ENCODE measurements at regions not wholly inside any gene's neighbourhood (a gene's known extent, or its start where the extent isn't known, plus 50 kb on each side); places are given as distances from the start of the nearest gene placed in this dataset.

DNA sequence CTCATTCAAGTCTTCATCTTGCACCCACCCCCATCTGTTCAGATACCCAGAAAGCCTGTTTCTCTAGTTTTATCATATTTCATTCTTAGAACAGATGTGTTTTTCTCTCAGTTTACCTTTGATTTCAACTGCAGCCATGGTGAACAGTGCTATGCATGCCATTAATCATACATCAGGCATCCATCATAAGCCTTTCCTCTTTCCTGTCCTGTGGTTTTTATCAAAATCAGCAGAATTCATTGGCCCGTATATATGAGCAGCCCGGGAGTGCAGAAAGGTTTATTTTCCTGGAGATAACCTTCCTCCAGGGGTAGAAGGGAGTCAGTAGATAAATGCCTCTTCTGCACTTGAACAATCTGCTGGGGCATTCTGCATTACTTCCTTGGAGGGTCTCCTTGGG, 65.7 kb downstream of the IL21 start:
- no peak for DNase-seq

DNA sequence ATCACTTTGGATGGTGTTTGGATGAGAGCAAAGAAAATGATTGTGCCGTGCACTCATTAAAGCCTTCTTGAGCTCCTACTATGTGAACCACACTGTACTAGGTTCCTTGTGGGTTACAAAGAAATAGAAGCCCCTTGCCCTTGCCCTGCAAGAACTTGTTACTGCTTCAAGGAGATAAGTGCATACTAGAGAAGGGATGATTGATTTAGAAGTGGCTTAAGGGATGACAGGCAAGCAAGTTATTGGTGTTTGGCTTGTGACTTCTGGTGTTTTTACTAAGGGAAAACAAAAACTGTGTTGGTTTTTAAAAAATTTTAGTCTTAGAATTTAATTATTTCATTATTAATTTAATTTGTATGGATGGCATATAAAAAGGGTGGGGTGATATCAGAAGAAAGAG, 67.4 kb downstream of the IL21 start:
- no peak for DNase-seq

DNA sequence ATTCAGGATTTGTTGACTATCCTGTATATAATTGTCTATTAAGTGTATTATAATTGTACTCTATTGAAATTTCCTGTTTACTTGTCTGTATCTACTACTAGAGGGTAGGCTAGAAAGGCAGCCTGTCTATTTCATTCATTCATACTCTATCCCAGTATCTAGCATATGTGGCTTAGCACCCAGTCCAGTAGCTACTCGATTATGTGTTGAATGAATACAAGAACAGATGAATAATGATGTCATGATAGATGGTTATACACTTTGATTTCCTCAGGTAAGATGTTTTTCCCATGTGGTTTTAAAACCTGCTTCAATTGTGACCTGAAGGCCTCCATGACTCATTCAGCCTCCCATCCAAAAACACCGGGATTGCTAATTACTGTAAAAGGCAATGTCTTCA, 68.0 kb downstream of the IL21 start:
- no peak for DNase-seq

DNA sequence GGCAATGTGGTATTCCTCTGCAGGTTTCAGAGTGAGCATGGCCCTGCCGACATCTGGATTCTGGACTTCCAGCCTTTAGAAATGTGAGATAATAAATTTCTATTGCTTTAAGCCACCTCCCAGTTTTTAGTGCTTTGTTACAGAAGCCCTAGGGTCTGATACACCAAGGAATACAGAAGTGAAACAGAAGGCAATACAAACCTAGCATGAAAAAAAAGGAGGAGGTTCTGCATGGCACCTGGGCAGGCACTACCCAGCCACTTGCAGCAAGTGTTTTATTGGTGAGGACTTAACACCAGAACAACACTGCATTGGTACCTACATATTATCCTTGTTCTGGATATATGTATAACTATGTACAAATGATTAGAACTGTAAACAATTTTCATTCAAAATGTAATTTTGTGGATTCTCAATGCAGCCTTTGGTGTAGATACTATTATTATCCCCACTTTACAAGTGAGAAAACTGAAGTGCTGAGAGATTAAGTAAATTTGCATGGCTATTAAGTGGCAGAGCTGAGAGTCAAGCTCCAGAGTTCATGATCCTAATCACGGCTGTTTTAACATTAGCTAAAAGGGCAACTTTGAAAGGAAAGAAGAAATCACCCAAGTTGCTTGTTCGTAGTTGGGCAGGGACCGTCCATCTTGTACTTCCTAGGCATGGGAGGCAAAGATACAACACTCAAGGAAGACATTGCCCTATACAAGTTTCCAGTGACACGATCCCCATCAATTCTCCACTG, 71.8 kb downstream of the IL21 start:
- no peak for DNase-seq

DNA sequence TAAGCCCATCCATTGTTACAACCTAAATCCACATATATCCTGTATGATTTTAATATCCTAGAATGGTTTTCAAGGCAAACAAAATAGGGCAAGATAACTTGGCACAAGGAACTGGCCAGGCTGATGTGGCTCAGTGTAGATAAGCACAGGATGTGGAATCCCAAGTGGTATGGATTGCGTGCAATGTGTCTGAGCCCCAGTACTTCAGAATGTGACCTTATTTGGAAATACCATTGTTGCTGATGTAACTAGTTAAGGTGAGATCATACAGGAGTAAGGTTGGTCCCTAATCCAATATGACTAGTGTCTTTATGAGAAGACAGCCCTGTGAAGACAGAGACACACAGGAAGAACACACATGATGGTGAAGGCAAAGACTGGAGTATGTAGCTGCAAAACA, 72.4 kb downstream of the IL21 start:
- DNase-seq: peak in 1 of 3 donors; percentile 1

DNA sequence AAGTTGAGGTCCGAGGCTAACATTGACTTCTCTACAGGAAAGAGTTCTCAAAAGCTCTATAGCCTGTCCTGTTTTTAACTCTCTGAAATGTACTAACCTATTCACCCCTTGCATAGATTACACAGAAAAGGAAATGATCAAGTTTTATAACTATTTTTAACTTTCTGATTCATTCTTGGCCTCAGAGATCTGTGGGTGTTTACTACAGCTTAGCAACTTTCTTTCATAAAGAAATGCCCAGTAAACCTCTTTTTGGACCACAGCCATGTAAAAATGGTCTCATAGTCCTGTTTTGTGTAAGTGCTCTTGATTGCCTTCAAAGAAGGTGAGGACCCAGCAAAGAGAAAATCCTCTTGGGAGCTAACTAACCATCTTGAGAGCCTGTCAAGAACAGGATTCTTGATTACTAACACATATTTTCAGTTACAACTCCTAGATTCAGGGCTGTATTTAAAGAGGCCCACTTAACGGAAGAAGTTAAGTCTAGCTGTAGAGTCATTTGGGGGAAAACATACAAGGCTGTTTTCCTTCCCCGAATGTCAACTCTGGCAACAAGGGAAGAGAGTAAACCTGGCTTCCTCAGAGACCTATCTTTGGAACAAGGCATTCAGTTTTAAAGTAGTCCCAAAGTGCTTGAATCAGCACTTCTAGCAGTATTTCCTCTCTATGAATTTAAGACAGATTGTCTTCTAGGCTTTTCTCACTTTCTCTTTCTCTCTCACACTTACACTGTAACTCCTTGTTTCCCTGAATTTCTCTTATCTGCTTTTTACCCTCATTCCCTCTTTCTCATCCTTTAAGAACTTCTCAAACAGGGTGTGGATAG, 78.2 kb downstream of the IL21 start:
- peak in 1 of 3 donors; percentile 0 for DNase-seq

DNA sequence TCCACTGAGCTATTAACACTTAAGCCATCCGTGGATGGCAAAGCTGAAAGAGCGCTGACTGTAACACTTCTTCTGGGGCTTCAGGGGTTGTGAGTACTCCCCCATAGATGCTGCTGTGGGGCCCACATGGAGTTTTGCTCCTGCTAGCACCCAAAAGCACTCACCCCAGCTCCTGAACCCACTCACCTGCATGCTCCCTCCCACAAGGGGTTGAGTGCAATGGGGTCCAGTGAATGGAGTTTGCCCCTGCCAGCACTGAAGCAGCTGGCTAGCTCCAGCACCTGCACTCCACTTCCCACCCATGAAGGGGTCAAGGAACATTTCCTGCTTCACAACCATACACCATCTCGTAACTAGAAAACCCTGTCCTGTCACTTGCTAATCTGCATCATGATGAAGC, 78.9 kb downstream of the IL21 start:
- DNase-seq: no peak

DNA sequence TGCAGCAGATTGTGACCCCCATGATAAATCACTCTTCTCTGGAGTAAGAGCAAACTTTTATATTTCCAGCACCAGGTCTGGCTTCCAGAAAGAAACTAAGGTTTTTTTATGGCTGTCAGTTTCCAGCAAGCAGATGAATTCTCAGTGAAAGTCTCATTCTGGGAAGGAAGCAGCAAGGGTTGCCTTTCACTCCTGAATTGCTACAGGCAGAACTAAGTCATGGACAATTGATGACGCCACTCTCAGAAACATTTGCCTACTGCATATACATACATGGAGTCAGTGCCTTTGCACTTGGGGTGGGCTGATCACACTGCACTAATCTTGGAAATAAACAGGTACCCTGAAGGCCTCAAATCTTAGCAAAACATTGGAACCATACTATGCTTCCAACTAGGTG, 80.0 kb downstream of the IL21 start:
- no peak for DNase-seq

DNA sequence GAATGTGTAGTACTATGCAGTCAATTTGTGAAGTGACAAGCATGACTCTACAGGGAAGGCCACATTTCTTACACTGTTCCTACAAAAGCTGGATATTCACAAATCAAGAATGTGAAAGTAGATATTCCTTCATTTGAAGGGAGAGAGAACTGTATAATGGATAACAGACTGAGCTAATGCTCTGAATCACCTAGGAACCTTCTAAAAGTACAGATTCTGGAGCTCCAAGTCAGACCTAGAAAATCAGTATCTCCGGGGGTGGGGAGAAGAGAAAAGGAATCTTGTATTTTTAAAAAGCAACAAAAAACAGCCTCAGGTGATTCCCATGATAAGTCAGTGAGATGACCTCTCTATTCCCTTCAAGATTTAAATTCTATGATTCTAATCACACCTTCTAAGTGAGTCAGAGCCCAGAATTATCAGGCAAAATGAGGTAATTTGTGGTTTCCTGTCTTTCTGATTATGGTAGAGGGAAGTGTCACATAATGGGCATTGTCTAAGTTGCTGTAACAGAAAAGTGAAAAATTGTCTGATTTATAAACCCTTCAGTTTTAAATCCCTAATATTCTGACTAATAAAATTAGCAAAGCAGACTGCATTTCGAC, 80.9 kb downstream of the IL21 start:
- DNase-seq: no peak

DNA sequence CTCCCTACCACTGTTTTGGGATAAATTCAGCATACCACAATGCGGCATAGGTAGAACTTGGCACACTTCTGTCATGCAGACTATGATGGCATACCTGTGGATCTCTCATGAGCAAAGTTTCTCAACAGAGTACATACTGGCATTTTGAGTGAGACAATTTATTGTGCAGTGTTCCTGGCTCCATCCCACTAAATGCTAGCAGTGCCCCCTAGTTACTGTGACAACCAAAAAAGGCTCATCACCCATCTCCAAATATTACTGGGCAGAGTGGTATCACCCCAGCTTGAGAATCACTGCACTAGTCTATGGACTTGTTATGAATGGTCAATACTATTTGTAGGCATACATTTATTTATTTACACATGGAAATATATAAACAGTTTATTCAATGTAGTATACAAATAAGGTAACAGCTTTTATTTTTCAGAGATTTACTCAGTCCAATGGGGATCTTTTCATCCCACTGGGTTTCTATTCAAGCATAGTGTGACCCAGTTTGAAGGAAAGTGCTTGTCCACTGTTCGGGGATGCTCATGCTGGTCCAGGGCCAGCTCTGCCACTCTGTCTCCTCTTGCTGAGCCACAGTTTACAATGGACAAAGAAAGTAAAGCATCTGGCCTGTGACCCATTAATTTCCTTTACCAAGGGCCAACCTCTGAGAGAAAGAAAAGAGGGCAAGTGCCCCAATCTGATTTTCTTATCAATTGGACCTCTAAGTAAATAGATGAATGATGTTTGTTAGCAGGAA, 81.0 kb upstream of the IL2 start:
- DNase-seq: no peak

DNA sequence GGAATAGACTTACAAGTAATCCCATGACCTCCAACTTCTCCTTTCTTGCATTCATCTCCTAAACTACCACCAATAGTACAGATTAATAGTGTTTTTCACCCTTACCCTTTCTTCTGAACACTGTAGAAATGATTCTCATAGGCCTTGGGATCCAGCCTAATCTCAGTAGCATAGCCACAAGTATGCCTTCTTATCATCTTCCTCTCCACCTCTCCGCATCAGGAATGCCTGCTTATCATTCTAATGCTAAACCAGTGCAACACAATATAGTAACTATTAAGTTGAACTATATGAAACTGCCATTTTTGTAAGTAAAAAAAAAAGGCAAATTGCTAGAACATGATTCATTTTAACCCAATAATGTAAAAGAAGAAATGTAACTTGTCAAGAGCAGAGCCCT, 79.5 kb upstream of the IL2 start:
- DNase-seq: no peak

DNA sequence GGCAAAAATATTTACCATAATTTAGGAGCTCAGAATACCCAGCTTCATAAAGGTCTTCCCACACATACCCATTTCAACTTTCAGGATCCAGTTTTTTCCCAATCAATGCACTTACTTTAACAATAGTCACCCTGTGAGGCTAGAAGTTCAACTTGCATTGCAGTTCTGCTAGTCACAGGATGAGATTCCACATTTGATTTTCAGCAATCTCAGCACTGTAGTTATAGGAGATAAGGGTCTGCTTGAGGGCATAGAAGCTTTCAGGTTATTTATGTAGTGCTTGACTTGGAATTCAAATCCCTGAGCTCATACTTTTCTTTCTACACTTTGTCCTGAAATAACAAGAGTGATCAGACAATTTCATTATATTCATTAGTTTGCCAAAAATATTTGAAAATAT, 78.3 kb upstream of the IL2 start:
- DNase-seq: no peak

DNA sequence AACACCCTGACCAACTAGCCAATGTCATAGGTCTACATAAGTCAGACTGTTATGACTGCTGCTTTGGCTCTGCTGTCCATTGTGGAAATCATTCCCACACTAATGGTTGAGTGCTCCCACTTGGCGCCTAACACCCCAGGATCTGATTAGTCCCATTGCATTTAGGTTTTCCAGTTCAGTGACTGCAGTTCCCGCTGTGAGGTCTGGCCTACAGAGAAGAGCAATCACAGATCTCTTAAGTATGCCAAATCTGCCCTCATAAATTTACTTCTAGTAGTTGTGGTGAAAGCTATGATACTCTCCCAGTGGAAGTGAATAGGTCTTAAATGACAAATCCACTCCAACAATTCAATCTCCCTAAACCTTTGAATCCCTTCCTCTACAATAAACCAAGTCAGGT, 77.3 kb upstream of the IL2 start:
- DNase-seq: no peak

DNA sequence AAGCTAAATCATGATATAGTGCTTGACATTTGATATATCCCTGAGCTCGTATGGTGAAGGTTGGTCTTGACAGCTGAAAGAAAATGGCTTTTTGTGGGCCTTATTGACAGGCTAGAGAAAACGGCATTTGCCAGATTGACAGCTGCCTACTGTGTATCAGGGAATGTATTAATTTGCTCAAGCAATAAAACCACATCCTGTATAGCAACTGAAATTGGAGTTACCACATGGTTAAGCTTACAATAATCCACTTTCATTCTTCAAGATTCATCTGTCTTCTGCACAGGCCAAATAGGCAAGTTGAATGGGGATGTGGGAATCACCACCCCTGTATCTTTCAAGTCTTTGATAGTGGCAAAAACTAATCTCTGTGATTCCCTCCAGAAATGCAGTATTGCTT, 76.2 kb upstream of the IL2 start:
- no peak for DNase-seq

DNA sequence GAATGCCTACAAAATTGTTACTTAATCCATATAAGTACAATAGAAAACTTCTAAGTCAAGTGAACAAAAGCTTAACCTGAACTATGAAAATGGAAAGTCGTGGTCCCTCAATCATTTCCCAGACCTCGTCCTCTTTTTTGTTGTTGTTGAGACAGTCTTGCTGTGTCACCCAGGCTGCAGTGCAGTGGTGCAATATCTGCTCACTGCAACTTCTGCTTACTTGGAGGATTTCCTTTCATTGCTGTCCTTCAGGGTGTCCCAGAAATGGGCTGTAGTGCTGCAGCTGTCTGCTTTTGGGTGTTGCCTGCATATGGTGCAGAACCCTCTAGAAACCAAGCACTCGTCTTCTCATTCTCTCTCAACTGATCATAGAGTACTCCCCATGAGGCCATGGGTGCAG, 75.0 kb upstream of the IL2 start:
- DNase-seq: no peak

DNA sequence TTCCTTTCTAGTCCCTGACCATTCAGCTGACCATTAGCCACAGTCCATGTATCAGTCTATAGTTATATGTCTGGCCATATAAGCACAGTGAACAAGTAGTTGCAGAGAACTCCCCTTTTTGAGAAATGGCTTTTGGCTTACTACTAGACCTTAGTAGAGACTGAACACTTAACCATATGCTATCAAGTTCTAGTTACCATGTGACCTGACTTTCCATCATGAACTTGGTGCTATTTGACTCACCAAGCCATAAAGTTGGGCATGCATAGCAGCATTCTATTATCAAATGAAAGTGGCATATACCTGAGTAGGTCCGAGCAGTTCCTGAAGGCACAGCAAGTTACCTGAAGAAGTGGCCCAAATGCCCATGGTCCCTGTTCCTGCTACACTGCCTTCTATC, 74.5 kb upstream of the IL2 start:
- no peak for DNase-seq

DNA sequence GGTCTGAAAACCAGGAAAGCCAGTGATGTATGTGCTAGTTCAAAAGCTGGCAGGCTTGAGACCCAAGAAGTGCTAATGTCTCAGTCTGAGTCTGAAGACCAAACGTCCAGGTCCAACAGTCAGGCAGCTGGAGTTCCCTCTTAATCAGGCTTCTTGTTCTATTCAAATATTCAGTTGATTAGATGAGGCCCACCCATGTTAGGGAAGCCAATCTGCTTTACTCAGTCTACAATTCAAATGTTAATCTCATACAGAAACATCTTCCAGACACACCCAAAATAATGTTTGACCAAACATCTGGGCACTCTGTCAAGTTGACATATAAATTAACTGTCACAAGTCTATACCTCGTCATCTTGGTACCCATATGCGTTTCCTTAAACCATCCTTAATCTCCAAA, 72.4 kb upstream of the IL2 start:
- no peak for DNase-seq

DNA sequence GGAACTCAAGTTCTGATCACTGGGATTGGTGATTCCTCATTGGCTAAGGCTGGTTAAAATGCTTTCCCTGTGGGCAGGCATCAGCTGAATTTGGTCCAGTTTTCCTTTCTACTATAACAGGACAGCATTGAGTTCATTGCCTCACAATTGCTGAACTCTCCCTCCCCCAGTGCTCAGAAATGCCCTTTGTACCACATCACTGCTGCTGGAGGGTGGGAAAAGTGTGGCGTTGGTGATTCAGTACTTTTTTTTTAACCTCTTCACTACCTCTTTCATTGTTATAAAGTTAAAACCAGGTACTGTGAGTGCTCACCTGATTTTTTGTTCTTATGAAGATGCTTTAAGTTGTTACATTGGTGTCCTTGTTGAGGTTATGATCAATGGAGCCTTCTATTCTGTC, 69.3 kb upstream of the IL2 start:
- DNase-seq: no peak

DNA sequence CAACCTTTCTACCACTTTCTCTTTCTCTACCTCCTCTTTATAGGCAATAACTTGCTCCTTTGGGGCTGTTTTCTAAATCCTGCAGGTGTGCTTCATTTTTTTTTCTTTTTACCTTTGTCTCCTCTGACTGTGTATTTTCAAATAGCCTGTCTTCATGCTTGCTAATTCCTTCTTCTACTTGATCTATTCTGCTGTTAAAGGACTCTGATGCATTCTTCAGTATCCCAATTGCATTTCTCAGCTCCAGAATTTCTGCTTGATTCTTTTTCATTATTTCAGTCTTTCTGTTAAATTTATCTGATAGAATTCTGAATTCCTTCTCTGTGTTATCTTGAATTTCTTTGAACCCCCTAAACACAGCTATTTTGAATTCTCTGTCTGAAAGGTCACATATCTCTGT, 67.7 kb upstream of the IL2 start:
- no peak for DNase-seq

DNA sequence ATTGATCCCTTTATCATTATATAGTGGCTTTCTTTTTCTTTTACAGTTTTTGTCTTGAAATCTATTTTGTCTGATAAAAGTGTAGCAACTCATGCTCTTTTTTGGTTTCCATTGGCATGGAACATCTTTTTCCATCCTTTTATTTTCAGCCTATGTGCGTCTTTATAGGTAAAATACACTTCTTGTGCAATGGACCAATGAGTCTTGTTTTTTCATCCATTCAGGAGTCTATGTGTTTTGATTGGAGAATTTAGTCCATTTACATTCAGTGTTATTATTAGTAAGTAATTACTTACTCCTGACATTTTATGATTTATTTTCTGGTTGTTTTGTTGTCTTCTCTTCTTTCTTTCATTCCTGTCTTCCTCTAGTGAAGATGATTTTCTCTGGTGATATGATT, 66.4 kb upstream of the IL2 start:
- DNase-seq: no peak

DNA sequence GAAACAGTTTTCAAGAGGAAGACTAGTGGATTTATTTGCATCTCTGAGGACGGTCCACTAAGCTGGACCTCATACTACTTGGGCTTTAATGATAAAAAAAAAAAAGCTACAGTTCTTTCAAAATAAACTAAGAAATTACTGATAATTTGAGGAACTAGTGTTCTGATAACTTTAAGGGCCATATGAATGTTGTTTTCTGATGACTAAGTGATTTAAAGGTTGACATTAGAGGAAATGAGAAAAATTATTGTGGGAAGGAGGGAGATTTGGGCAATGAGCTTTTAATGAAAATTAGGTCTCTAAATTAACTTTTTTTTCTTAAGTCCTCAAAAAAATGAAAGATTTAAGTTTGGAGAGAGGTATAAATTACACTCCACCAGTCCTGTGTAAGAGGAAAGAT, 60.8 kb upstream of the IL2 start:
- DNase-seq: no peak

DNA sequence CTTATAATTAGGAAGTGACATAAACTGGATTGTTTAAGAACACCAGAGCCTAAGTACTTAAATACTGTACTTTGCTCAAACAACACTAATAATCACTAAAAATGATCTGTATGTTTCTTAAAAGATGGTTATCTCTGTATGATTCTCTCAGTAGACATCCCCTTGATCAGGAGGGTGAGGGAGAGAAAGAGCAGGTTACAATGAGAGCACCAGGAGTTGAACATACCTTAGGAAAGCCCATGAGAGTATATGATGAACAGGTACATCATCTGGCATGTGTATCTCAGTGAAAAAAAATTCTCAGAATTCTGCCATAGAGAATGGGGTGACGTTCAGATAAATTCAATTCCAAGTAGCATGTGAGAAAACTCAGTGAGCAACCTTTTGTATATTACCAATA, 59.9 kb upstream of the IL2 start:
- no peak for DNase-seq

DNA sequence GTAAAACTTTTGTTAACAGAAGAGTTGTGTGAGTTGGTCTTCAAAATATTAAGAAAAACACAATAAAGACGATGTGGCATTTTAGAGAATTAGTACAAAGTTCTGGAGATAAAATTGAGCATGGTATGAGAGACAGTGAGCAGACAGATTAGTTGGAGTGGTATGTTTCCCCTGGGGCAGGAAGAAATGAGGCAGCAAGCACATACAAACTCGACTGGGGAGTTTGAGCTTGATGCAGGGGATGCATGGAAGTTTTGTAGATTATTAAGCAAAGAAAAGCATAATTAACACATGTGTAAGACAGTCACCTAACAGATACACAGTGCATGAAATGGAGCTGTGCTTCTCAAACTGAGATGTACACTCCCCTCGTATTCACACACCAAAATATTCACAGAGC, 58.1 kb upstream of the IL2 start:
- DNase-seq: no peak
